CD14-positive monocyte (primary cell): ENCODE measurements at regions not wholly inside any gene's neighbourhood (a gene's known extent, or its start where the extent isn't known, plus 50 kb on each side); places are given as distances from the start of the nearest gene placed in this dataset.

ENCODE experiments used
- DNase-seq, 3 donors: peaks; one replicate each; pipeline ENCODE4 v3.0.0-alpha.2; 2011 to 2022
- H2AFZ ChIP-seq: 2 replicates; pipeline ENCODE4 v1.6.0; 2012; ENCODE audit warnings: mild to moderate bottlenecking, low read depth, low read length, inconsistent platforms; ENCODE audit not compliant: insufficient read depth, poor library complexity, severe bottlenecking
- H3K27ac ChIP-seq, 2 donors: 1 replicate in 1 of 2; 2 replicates in 1 of 2; pipeline ENCODE4 v1.5.1; 2012 to 2013; ENCODE audit warnings: low read length in 2 of 2, control low read depth in 1 of 2, inconsistent platforms in 1 of 2, low read depth in 1 of 2, mild to moderate bottlenecking in 1 of 2
- H3K27me3 ChIP-seq, 2 donors: one replicate each; pipeline versions ENCODE4 v1.6.0 to v1.6.1; 2011 to 2013; ENCODE audit warnings: low read length in 2 of 2; ENCODE audit not compliant: control insufficient read depth in 2 of 2, insufficient read depth in 2 of 2
- H3K36me3 ChIP-seq, 2 donors: replicated peaks in 1 of 2; 1 replicate in 1 of 2; 2 replicates in 1 of 2; pipeline versions ENCODE4 v1.5.1 to v1.6.1; 2012 to 2013; ENCODE audit warnings: low read length in 2 of 2, control low read depth in 1 of 2, inconsistent platforms in 1 of 2, mild to moderate bottlenecking in 1 of 2; ENCODE audit not compliant: insufficient read depth in 2 of 2, control insufficient read depth in 1 of 2
- H3K4me1 ChIP-seq, 2 donors: 1 replicate in 1 of 2; 2 replicates in 1 of 2; pipeline versions ENCODE4 v1.5.1 to v1.6.1; 2012 to 2013; ENCODE audit warnings: low read length in 2 of 2, control low read depth in 1 of 2, inconsistent platforms in 1 of 2, mild to moderate bottlenecking in 1 of 2, moderate library complexity in 1 of 2; ENCODE audit not compliant: insufficient read depth in 2 of 2, control insufficient read depth in 1 of 2
- H3K4me2 ChIP-seq: replicated peaks from 2 replicates; pipeline ENCODE3; 2012; ENCODE audit warnings: low read length, moderate library complexity, mild to moderate bottlenecking; ENCODE audit not compliant: poor library complexity, severe bottlenecking; ENCODE audit errors: extremely low read depth
- H3K4me3 ChIP-seq, 3 experiments: fragments of 200-600 bp in 1 of 3; sonication (generic) in 1 of 3; replicated peaks in 1 of 3; 1 replicate in 2 of 3; 2 replicates in 1 of 3; pipeline ENCODE4 v1.5.1; 2011 to 2013; ENCODE audit warnings: low read length in 3 of 3, mild to moderate bottlenecking in 3 of 3, control low read depth in 2 of 3, low read depth in 2 of 3, inconsistent platforms in 1 of 3, moderate library complexity in 1 of 3
- H3K79me2 ChIP-seq: 2 replicates; pipeline ENCODE4 v1.6.0; 2012; ENCODE audit warnings: mild to moderate bottlenecking, control low read depth, inconsistent platforms, low read length, moderate library complexity; ENCODE audit not compliant: insufficient read depth
- H3K9ac ChIP-seq: 2 replicates; pipeline ENCODE4 v1.6.0; 2017; ENCODE audit warnings: low read length, mild to moderate bottlenecking; ENCODE audit not compliant: insufficient read depth, poor library complexity, severe bottlenecking
- H3K9me3 ChIP-seq, 2 donors: replicated peaks in 1 of 2; 1 replicate in 1 of 2; 2 replicates in 1 of 2; pipeline versions ENCODE4 v1.5.1 to v1.6.1; 2012 to 2013; ENCODE audit warnings: low read length in 2 of 2, control low read depth in 1 of 2; ENCODE audit not compliant: control insufficient read depth in 1 of 2, insufficient read depth in 1 of 2
- H4K20me1 ChIP-seq: 2 replicates; pipeline ENCODE4 v1.6.0; 2012; ENCODE audit warnings: mild to moderate bottlenecking, low read length, control low read depth, moderate library complexity; ENCODE audit not compliant: insufficient read depth
- H3K27ac Mint-ChIP-seq, 7 donors: one replicate each; pipeline ENCODE4 v1.8.0; 2020; ENCODE audit warnings: mild to moderate bottlenecking in 7 of 7, mixed read lengths in 7 of 7, moderate library complexity in 6 of 7, inconsistent platforms in 2 of 7
- H3K27me3 Mint-ChIP-seq, 3 donors: one replicate each; pipeline ENCODE4 v1.8.0; 2021 to 2022; ENCODE audit warnings: low read depth in 3 of 3, mild to moderate bottlenecking in 3 of 3, mixed read lengths in 3 of 3, moderate library complexity in 3 of 3, inconsistent platforms in 1 of 3
- H3K36me3 Mint-ChIP-seq, 2 donors: one replicate each; pipeline ENCODE4 v1.8.0; 2020; ENCODE audit warnings: mixed read lengths in 2 of 2, inconsistent platforms in 1 of 2, mild to moderate bottlenecking in 1 of 2
- H3K4me1 Mint-ChIP-seq: one replicate; pipeline ENCODE4 v1.8.0; 2020; ENCODE audit warnings: mild to moderate bottlenecking, mixed read lengths
- H3K4me3 Mint-ChIP-seq, 2 donors: one replicate each; pipeline ENCODE4 v1.8.0; 2020; ENCODE audit warnings: mild to moderate bottlenecking in 2 of 2, mixed read lengths in 2 of 2, moderate library complexity in 1 of 2
- H3K9me3 Mint-ChIP-seq, 7 donors: one replicate each; pipeline ENCODE4 v1.8.0; 2020 to 2022; ENCODE audit warnings: mixed read lengths in 7 of 7, mild to moderate bottlenecking in 6 of 7, moderate library complexity in 6 of 7, inconsistent platforms in 2 of 7
- WGBS: methylation state at CpG from one replicate; pipeline ENCODE4 v1.1.5; 2013; ENCODE audit warnings: missing lambda C conversion rate; ENCODE audit not compliant: insufficient coverage; 5-methylcytosine and 5-hydroxymethylcytosine counted together
- intact Hi-C, 2 donors: fragments of 100-400 bp; cut with micrococcal nuclease; formaldehyde crosslinking; loops; one replicate each; pipeline versions ENCODE4 v1.15.0 to v1.15.1; 2023
- TF ChIP-seq, protein P1 (sequence below): fragments of 200-600 bp; IDR thresholded peaks from one replicate; pipeline ENCODE4 v1.8.0; 2022; ENCODE audit warnings: antibody characterized with exemption, mild to moderate bottlenecking

DNA sequence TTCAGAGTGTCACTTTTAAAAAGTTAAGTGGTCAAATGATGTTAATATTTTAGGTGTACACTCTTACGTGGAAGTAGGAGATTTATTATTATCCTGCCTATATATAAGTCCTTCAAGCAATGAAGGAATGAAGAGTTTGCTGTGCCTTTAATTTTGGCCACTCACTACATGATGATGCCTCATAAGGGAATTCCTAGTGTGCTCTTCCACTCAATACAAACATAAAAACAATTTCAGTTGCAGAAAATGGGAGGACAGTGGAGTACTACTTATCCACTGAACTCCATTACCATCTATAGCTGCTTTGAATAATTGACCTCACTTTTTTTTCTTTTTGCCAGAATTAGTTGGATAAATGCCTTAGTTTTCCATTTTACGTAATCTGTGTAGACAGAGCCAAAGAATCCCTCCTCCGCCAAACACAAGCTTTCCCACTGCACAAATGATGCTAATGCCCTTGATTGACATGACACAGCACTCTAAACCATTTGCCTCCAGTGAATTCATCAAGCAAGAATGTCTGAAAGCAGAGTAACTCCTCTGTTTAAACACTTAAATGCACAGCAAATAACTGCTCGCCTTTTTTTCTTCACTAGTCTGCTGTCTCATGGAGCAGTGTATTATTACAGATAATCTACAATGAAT is 751.1 kb upstream of the FANCL start:
- Histone ChIP-seq H3K4me1 (no peaks in the 10 kb centered on the region), H3K27me3 (no peaks in the 10 kb centered on the region), H2AFZ (no peak overlapping the region), H3K36me3 (no peaks in the 10 kb centered on the region), H3K9me3 (no peaks in the 10 kb centered on the region), H3K9ac (no peak overlapping the region), H3K4me2 (no peak overlapping the region), H4K20me1 (no peaks in the 10 kb centered on the region), H3K4me3 (no peak overlapping the region), H3K79me2 (no peaks in the 10 kb centered on the region), H3K27ac (no peak overlapping the region)
- H3K27me3 Mint-ChIP-seq = no peaks in the 10 kb centered on the region
- 82% methylated on average over 2 of the region's 4 CpGs for WGBS
- H3K36me3 Mint-ChIP-seq = no peaks in the 10 kb centered on the region
- TF ChIP-seq, protein P1, sequence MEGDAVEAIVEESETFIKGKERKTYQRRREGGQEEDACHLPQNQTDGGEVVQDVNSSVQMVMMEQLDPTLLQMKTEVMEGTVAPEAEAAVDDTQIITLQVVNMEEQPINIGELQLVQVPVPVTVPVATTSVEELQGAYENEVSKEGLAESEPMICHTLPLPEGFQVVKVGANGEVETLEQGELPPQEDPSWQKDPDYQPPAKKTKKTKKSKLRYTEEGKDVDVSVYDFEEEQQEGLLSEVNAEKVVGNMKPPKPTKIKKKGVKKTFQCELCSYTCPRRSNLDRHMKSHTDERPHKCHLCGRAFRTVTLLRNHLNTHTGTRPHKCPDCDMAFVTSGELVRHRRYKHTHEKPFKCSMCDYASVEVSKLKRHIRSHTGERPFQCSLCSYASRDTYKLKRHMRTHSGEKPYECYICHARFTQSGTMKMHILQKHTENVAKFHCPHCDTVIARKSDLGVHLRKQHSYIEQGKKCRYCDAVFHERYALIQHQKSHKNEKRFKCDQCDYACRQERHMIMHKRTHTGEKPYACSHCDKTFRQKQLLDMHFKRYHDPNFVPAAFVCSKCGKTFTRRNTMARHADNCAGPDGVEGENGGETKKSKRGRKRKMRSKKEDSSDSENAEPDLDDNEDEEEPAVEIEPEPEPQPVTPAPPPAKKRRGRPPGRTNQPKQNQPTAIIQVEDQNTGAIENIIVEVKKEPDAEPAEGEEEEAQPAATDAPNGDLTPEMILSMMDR = no peak
- H3K27ac Mint-ChIP-seq = no peak overlapping the region
- peaks cover 0 to 3% (median 0%) of the 10 kb centered on the region in 7 donors for H3K9me3 Mint-ChIP-seq
- no peak overlapping the region for H3K4me3 Mint-ChIP-seq
- H3K4me1 Mint-ChIP-seq = no peaks in the 10 kb centered on the region
- no peak for DNase-seq
- intact Hi-C loops = no loop called here

DNA sequence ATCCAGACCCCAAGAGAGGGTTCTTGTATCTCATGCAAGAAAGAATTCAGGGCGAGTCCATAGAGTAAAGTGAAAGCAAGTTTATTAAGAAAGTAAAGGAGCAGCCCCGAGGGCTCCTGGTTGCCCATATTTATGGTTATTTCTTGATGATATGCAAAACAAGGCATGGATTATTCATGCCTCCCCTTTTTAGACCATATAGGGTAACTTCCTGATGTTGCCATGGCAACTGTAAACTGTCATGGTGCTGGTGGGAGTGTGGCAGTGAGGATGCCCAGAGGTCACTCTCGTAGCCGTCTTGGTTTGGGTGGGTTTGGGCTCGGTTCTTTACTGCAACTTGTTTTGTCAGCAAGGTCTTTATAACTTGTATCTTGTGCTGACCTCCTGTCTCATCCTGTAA is 750.2 kb upstream of the FANCL start:
- 100% methylated on average over 3 of the region's 5 CpGs for WGBS
- Mint-ChIP-seq H3K9me3 (peaks cover 0 to 3% (median 0%) of the 10 kb centered on the region in 7 donors), H3K36me3 (no peaks in the 10 kb centered on the region), H3K27me3 (no peaks in the 10 kb centered on the region), H3K4me3 (no peak overlapping the region), H3K4me1 (no peaks in the 10 kb centered on the region), H3K27ac (no peak overlapping the region)
- no peaks in the 10 kb centered on the region for H3K36me3 ChIP-seq
- H3K9ac ChIP-seq = no peak overlapping the region
- TF ChIP-seq, protein P1 = no peak
- no peak overlapping the region for H2AFZ ChIP-seq
- intact Hi-C loops = no loop called here
- H3K9me3 ChIP-seq = no peaks in the 10 kb centered on the region
- no peak overlapping the region for H3K27ac ChIP-seq
- no peaks in the 10 kb centered on the region for H4K20me1 ChIP-seq
- no peak overlapping the region for H3K4me2 ChIP-seq
- no peak overlapping the region for H3K4me3 ChIP-seq
- no peak for DNase-seq
- no peaks in the 10 kb centered on the region for H3K79me2 ChIP-seq
- no peaks in the 10 kb centered on the region for H3K4me1 ChIP-seq
- H3K27me3 ChIP-seq = no peaks in the 10 kb centered on the region
